HS-5 (cell line): ENCODE measurements at regions not wholly inside any gene's neighbourhood (a gene's known extent, or its start where the extent isn't known, plus 50 kb on each side); places are given as distances from the start of the nearest gene placed in this dataset.
"Not testable (repeated sequence)": the region's sequence is repeated elsewhere in the genome, so short reads cannot be mapped to it uniquely, and the experiment has no call there.

Experiments used
- DNase-seq: peaks from one replicate; pipeline ENCODE4 v3.0.0-alpha.2; 2012; ENCODE audit warnings: low read depth

DNA sequence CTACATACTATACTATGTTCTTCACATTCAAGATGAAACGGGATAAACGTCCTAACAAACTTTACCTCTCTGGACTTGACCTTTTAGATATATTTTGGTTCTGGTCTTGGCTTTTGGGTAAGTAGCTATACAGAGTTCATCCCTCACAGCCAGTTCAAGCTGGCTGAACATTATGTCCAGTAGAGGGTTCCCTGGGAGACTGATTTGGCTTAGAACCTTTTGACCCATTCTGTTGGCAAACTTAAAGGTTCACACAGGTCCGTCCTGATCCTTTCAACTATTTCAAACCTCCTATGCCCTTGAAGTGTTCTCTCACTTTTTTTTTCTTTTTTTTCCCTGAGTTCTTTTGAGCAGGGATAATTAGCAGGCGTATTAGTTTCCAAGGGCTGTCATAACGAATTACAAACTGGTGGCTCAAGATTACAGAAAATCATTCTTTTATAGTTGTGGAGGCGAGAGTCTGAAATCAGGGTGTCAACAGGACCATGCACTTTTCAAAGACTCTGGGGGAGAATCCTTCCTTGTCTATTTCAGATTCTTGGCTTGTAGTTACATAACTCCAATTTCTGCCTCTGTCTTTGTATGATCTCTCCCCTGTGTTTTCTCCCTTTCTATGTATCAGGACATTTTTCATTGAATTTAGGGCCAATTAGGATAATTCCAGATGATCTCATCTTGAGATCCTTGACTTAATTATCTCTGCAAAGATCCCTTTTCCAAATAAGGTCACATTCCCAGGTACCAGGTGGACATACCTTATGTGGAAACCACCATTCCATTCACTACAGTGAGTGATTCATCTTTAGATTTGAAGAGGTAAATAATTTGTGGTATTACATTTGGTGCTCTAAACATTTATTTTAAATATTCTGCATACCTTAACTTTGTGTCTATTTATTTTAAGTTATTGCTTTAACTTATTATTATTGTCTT, 257.4 kb upstream of the USP25 start:
- no peak for DNase-seq

DNA sequence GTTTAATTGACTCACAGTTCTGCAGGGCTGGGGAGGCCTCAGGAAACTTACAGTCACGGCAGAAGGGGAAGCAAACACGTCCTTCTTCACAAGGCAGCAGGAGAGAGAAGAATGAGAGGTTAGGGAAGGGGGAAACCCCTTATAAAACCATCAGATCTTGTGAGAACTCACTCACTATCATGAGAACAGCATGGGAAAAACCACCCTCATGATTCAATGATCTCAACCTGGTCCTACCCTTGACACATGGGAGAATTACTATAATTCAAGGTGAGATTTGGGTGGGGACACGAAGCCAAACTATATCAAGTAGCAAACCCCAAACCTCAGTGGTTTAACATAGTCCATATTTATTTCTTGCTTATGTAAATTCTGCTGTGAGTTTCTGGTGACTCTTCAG, 252.0 kb upstream of the USP25 start:
- DNase-seq: not testable (repeated sequence)

DNA sequence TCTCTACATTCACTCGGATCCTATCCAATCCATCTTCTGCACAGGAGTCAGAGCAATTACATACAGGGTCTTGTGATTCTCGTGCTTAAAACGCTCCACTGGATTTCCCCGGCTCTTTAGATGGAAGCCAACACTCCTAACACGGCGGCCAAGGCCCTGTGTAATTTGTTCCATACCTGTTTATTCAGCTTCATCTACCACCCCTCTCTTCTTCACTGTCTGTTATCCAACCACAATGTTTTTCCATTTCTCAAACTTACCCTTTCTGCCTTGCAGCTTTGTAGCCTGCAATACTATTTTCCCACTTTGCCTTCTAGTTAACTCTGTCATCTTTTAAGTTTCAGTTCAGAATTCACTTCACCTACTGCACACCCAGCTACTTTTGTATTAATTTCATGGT, 249.6 kb upstream of the USP25 start:
- no peak for DNase-seq

DNA sequence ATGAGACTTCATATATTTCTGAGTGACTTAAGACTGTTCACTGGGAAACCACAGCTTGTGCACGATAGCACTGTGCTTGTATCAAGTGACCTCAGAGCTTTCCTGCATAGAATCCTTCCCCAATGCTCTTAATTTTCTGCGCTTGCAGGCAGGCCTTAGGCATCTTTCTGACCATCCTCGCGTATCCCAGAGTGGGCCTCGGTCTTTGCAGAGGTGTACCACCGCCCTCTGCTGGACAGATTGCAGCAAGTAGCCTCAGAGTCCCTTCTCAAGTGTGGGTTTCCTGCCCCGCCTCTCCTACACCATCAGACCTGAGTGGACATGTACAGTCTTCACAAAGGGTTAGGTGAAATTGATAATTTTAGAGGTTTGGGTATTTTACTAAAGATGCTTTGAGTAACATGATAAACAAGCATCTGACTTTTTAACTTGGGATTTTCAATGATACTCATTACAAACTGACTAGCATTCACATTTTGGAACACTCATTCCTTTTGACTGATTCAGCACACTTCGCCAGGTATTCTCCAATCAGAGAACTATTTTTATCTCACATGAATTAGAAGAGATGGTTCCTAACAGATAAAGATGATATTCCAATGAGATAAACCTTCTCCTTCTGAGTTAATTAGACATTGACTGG, 246.5 kb upstream of the USP25 start:
- peak; percentile 57 for DNase-seq

DNA sequence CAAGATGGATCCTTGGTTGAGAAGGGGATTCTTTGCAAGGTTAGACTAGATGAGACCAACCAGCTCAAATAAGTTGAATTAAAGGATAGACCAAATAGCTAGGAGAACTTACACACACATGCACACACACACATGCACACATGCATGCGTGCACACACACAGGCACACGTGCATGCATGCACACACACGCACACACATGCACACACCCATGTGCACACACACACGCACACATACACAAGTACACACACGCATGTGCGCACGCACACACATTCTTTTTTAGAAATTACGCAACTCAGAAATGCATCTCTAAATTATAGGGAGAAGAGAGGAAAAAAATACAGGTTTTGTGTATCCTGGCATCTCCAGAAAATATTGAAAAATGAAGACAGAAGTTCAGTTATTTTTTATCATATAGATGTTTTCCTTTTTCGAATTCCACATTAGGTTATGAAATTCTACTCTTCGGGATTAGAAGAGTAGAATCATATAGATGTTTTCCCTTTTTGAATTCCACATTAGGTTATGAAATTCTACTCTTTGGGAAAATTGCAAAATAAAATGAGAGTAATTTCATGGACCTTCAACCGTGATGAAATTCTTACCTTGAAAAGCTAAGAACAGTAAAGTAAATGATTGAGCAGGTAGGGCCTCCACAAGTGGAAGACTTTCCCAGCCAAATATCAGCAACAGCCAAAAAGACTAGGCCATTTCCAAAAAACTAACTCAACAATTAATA, 243.2 kb upstream of the USP25 start:
- DNase-seq: no peak

DNA sequence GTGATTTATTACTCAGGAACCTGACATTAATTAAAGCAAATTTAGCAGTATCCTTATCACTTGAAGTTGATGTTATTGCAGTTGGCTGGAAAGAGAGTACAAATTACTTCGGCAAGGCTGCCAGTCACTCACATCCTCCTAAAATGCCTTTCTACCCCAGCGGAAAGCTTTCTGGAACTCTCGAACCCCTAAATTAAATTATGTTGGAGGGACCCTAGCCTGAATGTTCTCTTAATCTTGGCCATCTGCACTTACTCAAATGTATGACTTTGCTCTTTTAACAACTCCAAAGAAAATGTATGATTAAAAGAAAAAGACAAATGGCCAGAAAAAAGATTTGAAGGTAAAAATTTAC, 242.6 kb upstream of the USP25 start:
- no peak for DNase-seq

DNA sequence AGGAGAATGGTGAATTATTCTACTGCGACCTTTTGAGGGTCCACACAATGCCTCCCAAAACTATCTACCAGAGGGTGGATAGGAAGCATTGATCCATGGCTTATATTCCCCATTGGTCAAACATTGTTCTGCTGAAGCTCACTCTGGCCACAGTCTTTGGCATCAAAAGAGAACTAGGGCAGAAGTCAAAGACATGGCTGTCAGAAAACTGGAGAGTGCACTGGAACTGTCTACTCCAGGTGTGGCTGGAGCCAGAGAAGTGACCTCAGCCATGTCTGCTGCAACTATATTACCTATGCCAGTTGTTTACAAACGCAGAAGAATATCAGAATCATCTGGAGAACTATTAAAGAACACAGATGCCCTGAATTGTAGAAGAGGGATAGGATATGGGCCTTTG, 238.7 kb upstream of the USP25 start:
- no peak for DNase-seq

DNA sequence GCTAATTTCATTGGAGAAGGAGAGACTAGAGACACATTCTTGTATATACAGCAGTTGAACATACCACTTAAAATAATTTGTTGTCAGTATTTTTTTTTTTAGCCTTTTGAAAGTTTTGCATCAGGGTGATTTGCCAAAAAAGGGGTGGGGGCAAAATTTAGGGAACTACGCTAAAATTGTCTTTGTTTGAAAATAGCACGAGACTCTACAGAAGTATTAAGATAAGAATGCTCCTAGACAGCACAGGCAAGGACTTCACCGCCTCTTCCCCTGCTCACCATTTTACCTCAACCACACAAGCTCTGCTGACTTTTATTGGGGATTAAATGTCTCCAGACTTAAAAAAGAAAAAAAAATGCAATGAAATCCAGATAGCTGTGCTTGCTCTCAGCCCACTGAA, 236.1 kb upstream of the USP25 start:
- DNase-seq: no peak

DNA sequence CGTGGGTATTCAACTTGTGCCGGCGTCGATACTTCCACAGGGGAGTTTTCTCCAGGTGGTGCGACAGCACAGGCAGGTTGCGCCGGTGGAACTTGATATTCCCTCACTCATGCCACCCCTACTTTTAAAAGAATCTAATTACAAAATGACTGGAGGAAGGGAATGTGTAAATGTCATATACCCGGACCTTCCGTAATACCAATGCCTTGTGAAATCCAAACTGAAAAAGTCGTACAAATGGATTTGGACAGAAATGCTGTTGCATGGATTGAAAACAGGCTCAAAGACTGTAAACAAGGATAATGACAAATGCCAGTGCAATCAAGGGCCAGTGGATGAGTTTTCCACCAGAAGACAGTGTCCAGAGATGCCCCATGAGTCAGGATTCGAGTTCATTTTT, 235.3 kb upstream of the USP25 start:
- DNase-seq: no peak

DNA sequence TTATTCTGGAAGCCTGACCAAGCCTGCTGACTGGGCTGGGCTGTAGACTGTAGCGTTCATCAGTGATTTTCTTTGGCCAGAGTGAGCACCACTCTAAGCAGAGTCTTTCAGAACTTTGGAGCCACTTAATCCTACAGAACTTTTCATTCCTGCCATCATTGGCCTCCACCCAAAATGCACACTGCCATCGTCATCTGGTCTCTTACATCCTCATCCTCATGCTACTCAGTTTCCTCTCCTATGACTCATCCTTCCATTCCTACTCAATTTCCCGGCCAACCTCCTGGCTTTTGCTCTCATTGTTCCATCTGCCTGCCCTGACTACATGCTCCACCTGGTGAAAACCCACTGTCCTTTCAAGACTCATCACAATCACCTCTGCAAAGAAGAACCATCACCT, 233.8 kb upstream of the USP25 start:
- peak; percentile 53 for DNase-seq

DNA sequence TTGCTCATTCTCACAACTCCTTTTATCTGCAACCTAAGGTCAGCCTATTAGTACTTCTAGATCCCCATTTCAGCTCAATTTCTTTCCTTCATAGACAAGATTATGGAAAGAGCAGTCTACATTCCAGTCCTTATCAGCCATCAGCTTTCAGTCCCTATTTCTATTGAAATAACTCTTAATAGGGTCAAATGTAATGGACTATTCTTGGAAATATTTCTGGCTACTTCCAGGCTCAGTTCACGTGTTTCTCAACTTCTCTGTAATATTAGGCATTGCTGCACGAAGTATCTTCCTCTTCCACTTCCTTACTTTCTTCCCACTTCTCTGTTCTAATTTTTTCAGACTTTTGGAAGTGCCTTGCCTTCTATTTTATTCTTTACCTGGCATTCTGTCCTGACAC, 232.9 kb upstream of the USP25 start:
- no peak for DNase-seq

DNA sequence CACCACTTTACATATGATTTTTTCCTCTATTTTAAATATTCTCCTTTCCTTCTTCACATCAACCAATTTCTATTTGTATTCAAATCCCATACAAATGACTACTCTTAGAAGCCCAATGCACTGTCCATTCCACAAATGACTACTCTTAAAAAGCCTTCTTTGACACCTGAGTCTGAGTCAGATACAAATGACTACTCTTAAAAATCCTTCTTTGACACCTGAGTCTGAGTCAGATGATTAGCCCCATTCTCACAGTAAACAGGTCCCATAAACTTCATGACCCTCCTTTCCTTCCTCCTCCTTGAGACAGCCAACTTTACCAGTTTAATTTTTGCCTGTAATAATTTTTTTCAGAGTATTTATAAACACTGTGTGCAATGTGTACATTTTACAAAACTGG, 231.3 kb upstream of the USP25 start:
- no peak for DNase-seq

DNA sequence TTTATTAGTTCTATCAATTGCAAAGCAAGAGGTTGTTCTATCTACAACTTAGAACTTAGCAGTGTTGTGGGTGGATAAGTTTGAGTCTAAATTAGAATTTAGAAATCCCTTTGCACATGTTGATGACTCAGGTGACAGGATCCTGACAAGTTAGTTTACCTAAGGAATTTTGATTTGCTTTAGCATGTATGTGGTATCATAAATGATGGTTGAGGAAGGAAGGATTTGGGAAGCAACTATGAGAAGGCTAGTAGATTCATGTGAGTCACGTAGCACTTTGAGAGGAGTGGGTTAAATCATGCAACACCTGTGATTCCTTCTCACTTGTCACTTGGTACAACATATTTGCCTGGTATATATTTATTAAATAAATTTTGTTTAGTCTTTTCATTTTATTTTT, 223.7 kb upstream of the USP25 start:
- no peak for DNase-seq

DNA sequence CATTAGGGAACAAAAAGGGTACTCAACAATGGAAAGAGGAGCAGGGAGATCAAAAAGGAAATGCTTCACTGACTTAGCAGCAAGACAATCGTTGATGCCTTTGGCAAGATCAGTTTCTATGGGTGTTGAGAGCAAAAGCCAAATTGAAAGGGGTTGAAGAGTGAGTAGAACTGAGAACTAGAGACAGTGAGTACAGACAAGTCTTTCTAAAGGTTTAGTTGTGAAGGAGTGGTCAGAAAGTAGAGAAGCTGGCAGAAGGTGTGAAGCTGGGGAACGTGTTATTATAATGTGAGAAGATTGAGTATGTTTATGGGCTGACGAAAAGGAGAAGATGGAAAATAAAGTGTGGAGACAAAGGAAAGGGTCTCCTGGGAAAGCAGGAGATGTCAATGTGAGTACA, 221.2 kb upstream of the USP25 start:
- DNase-seq: no peak

DNA sequence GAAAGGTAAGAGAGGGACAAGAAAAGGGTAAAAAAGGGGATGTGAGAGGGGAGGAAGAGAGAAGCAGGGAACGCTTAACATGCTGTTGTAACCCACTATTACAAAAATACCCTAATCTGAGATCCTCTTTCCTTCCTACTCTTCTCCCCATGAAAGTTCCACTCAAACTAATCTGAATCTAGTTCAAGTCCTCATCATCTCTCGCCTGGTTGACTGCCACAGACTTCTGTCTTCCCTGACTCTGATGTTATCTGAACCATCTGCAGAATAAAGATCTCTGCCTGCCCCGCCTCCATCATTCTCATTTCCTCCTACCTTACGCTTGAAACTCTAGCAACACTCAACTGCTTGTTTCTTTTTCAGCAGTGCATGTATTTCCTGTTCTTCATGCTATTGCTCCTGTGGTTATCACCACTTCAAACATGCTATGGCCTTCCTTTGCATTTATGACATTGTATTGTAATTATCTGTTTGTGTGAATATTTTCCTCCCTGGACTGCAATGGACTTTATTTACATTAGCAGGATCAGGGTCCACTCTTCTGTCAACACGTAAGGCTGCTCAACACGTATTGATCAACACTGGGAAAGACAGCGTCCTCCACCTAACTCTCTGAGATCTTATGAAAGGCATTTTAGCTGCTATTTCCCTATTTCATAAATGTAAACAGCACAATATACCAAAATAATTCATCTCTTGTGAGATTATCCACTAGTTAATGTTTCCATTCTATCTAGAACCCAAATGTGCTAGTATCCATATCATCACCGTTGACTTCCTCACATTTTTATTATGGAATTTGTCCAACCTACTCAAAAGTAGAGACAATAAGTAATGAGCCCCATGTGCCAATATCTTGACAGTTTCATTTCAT, 215.5 kb upstream of the USP25 start:
- DNase-seq: no peak

DNA sequence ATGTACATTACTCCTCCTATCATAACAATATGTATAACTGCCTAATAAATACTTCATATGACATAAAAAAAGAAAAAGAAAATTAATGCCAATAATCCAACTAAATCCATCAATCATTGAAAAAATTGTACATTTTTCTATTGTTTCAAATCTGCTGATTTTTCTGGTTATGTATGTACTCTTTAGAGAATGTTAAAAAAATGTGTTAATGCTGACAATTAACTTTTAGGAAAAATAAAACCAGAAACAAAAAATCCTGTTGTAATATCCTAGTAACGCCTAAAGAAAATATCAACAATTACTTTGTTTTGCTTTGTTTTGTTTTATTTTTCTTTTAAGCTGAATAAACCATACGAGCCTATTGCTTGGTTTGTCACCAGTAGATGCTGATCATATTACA, 213.9 kb upstream of the USP25 start:
- no peak for DNase-seq

DNA sequence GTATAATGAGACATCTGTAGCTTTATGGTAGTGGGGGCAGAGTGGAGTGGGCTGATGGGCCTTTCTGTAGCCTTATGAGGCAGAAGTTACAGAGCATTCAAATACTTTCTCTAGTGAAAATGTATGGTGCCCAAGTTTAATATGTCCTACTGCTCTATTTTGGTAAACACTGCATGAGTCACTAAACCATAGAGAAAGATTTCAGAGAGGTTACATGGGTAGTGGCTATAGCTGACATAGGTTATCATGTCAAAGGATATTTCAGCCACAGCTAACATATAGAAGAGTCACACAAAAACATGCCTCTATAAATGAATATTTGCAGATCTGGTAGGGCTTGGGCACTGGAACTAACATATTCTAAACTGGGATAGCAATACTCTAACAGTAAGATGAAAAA, 212.4 kb upstream of the USP25 start:
- DNase-seq: no peak

DNA sequence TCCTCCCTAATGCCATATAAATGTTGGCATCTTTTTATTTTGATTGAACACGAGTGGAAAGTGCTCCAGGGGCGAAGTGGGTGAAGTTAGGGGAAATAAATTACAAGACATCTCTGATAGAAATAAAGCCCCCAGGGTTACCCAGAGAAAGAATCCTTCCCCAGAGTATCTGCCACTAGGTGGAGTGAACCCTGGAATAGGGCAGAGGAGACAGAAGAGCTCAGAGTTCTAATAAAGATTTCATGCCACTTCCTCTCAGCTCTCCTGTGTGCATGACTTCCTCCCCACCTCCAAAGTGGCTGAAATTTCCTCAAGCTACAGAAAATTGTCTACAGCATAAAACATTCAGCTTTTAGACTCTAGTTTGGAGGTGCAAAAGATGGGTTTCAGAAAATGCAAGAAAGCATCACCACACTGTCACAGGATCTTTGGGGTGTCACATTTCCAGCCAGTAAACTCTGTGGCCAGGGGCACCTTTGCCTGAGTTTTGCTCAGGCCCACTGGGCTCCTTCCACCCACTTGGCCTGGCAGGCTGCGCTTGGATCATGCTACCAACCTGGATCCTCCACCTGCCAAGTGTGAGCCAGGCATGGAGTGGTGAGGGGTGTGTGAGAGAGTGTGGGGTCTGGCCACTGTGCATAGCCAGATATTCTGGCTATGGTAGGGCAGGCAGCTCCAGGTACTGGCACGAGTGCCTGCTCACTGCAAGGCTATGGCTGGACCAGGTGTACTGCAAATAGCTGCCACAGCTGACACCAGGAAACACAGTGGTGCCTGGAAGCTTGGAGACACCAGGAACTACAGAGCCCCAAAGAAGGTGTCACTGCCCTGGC, 208.8 kb upstream of the USP25 start:
- DNase-seq: no peak

DNA sequence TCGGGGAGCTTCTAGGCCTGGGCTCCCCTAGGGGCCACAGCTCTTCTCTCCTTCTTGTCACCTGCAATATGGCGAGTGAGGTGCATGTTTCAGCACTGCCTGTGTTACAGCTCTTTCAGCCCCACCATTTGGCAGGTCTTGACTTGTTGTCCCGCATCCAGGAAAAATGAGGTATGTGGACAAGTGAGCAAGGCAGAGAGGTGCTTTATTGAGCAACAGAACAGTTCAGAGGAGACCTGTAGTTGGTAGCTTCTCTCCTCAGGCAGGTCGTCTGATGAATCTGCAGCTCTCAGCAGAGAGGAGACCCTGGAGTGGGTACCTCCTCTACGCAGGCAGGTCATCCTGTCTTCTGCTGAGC, 208.2 kb upstream of the USP25 start:
- no peak for DNase-seq

DNA sequence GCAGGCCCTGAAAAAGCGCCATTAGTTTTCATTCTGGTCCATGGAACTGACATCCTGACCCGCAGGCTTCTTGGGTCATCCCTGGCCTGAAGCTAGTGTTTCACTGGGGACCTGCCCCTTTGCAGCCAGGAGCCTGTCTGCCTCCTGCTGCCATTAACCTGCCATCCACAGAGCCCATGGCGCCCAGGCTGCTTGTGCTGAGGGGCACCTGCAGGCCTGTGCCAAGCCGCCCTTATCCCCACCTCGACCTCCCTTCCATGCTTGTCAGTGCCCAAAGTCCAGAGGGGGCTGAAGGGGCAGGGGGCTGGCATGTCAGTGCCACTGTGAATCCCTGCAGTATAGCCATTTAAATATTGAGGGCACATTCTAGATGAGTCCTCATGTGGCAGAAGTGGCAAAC, 207.6 kb upstream of the USP25 start:
- no peak for DNase-seq

DNA sequence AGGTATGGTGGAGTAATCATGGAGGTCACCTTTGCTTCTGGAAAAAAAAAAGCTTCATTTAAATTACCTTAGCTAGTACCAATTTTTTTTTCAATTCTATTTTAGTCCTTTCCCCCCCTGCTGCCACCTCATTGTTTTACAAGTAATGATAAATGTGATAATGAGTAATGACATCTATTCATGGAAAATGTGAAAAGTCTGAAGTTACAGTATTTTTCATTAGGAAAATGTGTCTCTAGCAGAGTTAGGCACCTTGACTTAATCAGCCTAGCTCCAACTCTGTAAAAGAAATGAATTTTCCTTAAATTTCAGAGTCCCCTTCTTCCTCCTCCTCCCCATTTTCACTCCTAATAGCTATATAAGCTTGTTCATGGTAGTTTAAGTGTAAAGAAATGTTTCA, 204.9 kb upstream of the USP25 start:
- DNase-seq: no peak
